ENCODE measurements at regions not wholly inside any gene's neighbourhood (a gene's known extent, or its start where the extent isn't known, plus 50 kb on each side); places are given as distances from the start of the nearest gene placed in this dataset.

DNA sequence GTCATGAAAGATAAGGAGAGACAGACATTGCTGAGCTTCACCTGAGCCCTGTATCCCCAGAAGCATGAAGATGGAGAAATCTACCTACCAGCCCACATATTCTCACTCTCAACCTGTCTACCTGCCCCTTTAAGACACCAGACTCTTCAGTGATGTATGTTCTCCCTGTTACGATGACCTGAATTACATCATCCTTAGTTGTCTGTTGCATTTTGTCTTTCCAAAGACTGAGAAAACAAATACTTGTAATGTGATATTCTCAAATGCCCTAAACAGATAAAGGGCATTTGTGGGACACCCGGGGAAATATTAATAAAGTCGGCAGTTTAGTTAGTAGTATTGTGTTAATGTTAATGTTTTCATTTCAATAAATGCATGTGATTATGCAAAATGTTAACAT lies 305.8 kb upstream of the IGFBP3 start:
- Histone ChIP-seq H3K27ac (ENCODE audit: low read depth in 1 of 2, low read length in 2 of 2) (no peak overlapping the region), H3K9me3 (ENCODE audit: control insufficient read depth in 1 of 2, insufficient read depth in 1 of 2, low read length in 2 of 2) (no peaks in the 10 kb centered on the region), H3K27me3 (ENCODE audit: control insufficient read depth in 1 of 2, insufficient read depth in 2 of 2, low read length in 2 of 2) (no peaks in the 10 kb centered on the region), H3K4me1 (ENCODE audit: insufficient read depth, low read length) (no peaks in the 10 kb centered on the region), H3K36me3 (ENCODE audit: insufficient read depth, low read length) (no peaks in the 10 kb centered on the region), H3K4me3 (ENCODE audit: low read length) (no peak overlapping the region)
- no peaks in the 10 kb centered on the region for H3K36me3 Mint-ChIP-seq (ENCODE audit: low read depth)
- TF ChIP-seq CTCF (IDR thresholded peaks at IDR 0.05) = no peak
- peaks cover 5% of the 10 kb centered on the region for H3K9me3 Mint-ChIP-seq
- intact Hi-C loops (cut with DNase I, micrococcal nuclease) = no loop called here
- no peak overlapping the region for H3K27ac Mint-ChIP-seq
- H3K4me1 Mint-ChIP-seq (ENCODE audit: low read depth) = no peaks in the 10 kb centered on the region
- H3K4me3 Mint-ChIP-seq = no peak overlapping the region
- no peak for ATAC-seq (ENCODE audit: poor library complexity)
- POLR2A ChIA-PET = no interaction called here
- CTCF ChIA-PET = no interaction called here
- no peak for DNase-seq
- H3K27me3 Mint-ChIP-seq = peaks cover 5% of the 10 kb centered on the region

GRCh38 chr7:46224363-46224762 lies 303.3 kb upstream of the IGFBP3 start:
- H3K4me1 Mint-ChIP-seq (ENCODE audit: low read depth) = no peaks in the 10 kb centered on the region
- no peaks in the 10 kb centered on the region for H3K36me3 Mint-ChIP-seq (ENCODE audit: low read depth)
- DNase-seq (no peak), ATAC-seq (ENCODE audit: poor library complexity) (no peak)
- H3K9me3 ChIP-seq (ENCODE audit: control insufficient read depth in 1 of 2, insufficient read depth in 1 of 2, low read length in 2 of 2) = no peaks in the 10 kb centered on the region
- TF ChIP-seq CTCF (IDR thresholded peaks at IDR 0.05) = no peak
- H3K4me3 Mint-ChIP-seq = no peak overlapping the region
- intact Hi-C loops (cut with DNase I, micrococcal nuclease) = no loop called here
- H3K27ac Mint-ChIP-seq = no peak overlapping the region
- H3K36me3 ChIP-seq (ENCODE audit: insufficient read depth, low read length) = no peaks in the 10 kb centered on the region
- H3K4me1 ChIP-seq (ENCODE audit: insufficient read depth, low read length) = no peaks in the 10 kb centered on the region
- no peak overlapping the region for H3K27ac ChIP-seq (ENCODE audit: low read depth in 1 of 2, low read length in 2 of 2)
- H3K4me3 ChIP-seq (ENCODE audit: low read length) = no peak overlapping the region
- H3K9me3 Mint-ChIP-seq = peaks cover 5% of the 10 kb centered on the region
- ChIA-PET POLR2A (no interaction called here), CTCF (no interaction called here)
- no peaks in the 10 kb centered on the region for H3K27me3 ChIP-seq (ENCODE audit: control insufficient read depth in 1 of 2, insufficient read depth in 2 of 2, low read length in 2 of 2)
- peaks cover 5% of the 10 kb centered on the region for H3K27me3 Mint-ChIP-seq

DNA sequence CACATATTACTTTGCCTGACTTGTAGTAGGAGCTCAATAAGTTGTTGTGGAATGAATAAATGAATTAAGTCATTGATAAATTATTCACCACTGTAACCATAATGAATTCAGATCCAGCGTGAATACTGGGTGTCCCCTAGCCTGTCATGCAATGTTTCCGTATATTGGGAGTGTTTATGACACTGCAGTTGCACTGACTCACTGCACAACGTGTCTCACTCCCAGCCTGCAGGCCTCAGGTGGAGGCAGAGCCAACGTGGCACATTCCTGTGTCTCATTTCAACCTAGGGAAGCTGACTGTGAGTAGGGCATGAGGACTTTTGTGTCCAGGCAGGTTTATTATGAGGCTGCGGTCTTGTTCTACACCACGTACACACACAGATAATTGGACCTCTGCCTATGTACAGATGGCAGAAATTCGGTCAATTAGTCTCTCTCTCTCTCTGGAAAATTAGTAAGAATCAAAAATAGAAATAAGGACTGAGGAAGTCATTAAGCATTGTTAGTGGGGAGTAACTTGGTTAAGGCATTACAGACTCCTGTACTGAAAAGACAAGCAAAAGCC lies 299.1 kb upstream of the IGFBP3 start:
- intact Hi-C loops (cut with DNase I, micrococcal nuclease) = no loop called here
- Histone ChIP-seq H3K27ac (ENCODE audit: low read depth in 1 of 2, low read length in 2 of 2) (no peak overlapping the region), H3K4me1 (ENCODE audit: insufficient read depth, low read length) (no peaks in the 10 kb centered on the region), H3K36me3 (ENCODE audit: insufficient read depth, low read length) (no peaks in the 10 kb centered on the region), H3K4me3 (ENCODE audit: low read length) (no peak overlapping the region), H3K27me3 (ENCODE audit: control insufficient read depth in 1 of 2, insufficient read depth in 2 of 2, low read length in 2 of 2) (no peaks in the 10 kb centered on the region), H3K9me3 (ENCODE audit: control insufficient read depth in 1 of 2, insufficient read depth in 1 of 2, low read length in 2 of 2) (peaks cover 0 to 9% of the 10 kb centered on the region in 2 experiments)
- Mint-ChIP-seq H3K27me3 (no peaks in the 10 kb centered on the region), H3K4me3 (no peak overlapping the region), H3K9me3 (no peaks in the 10 kb centered on the region), H3K27ac (no peak overlapping the region), H3K4me1 (ENCODE audit: low read depth) (no peaks in the 10 kb centered on the region), H3K36me3 (ENCODE audit: low read depth) (no peaks in the 10 kb centered on the region)
- DNase-seq (no peak), ATAC-seq (ENCODE audit: poor library complexity) (no peak)
- CTCF ChIA-PET = no interaction called here
- POLR2A ChIA-PET = no interaction called here
- TF ChIP-seq CTCF (IDR thresholded peaks at IDR 0.05) = no peak

All from CD4-positive, alpha-beta T cell (primary cell).